AG10803 (cell line): ENCODE measurements at regions not wholly inside any gene's neighbourhood (a gene's known extent, or its start where the extent isn't known, plus 50 kb on each side); places are given as distances from the start of the nearest gene placed in this dataset.

Experiments used
- DNase-seq: peaks from one replicate; pipeline ENCODE4 v3.0.0; 2010; ENCODE audit warnings: low read depth
- H3K4me3 ChIP-seq: 2 replicates; pipeline ENCODE4 v1.5.1; 2011; ENCODE audit warnings: mild to moderate bottlenecking, low read length, control low read depth
- TF ChIP-seq, protein P1 (sequence below): conservative IDR thresholded peaks from 2 replicates; pipeline ENCODE4 v1.5.1; 2011; ENCODE audit warnings: mild to moderate bottlenecking, low read length, control low read depth, inconsistent platforms

DNA sequence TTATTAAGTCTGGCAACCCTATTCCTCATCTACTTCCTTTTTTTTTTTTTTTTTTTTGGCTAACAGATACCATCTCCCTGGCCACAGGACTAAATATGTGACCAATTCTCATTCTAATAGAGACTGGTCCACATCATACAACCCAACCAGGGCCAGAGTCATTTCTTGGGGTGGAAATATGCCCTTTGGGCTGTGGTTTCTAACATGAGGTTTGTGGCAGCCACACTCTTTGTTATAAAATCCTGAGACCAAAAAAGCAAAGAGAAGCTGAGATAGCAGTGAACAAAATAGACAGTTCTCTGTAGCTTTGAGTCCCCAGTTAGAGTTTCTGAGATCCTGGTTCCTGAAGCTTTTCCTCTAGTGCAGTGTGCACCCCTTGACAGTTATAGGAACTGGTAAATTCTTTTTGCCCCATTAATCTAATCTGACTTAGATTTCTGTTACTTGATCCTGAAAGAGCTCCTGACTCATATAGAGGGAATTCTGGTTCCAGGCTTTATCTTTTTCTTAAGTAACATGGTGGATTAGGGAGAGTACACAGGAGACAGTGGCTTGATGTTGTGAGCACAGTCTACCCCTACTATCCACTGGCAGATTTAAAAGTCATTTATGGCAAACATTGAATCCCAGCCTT lies 86.8 kb downstream of the MAIP1 start:
- TF ChIP-seq, protein P1, sequence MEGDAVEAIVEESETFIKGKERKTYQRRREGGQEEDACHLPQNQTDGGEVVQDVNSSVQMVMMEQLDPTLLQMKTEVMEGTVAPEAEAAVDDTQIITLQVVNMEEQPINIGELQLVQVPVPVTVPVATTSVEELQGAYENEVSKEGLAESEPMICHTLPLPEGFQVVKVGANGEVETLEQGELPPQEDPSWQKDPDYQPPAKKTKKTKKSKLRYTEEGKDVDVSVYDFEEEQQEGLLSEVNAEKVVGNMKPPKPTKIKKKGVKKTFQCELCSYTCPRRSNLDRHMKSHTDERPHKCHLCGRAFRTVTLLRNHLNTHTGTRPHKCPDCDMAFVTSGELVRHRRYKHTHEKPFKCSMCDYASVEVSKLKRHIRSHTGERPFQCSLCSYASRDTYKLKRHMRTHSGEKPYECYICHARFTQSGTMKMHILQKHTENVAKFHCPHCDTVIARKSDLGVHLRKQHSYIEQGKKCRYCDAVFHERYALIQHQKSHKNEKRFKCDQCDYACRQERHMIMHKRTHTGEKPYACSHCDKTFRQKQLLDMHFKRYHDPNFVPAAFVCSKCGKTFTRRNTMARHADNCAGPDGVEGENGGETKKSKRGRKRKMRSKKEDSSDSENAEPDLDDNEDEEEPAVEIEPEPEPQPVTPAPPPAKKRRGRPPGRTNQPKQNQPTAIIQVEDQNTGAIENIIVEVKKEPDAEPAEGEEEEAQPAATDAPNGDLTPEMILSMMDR: no peak
- peak; percentile 74 for DNase-seq
- H3K4me3 ChIP-seq: no peak overlapping the region

DNA sequence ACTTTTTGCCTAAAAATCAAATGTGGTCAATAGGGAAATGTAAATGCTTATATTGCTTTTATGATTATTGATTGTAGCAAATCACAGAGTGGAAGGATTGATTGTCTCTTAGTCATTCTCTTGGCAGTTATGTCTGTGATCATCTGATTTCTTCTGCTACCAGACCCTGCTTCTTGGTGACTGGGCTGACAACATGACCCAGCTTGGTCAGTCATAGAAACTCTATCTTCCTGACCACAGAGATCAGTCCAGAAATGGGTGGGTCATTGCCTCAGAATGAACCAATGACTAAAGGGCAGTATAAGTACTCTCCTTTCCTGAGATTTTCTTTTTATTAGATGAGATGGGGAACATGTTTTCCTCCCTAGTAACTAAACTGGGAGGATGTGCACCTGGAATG lies 87.6 kb downstream of the MAIP1 start:
- TF ChIP-seq, protein P1: no peak
- peak; percentile 52 for DNase-seq
- H3K4me3 ChIP-seq: no peak overlapping the region

DNA sequence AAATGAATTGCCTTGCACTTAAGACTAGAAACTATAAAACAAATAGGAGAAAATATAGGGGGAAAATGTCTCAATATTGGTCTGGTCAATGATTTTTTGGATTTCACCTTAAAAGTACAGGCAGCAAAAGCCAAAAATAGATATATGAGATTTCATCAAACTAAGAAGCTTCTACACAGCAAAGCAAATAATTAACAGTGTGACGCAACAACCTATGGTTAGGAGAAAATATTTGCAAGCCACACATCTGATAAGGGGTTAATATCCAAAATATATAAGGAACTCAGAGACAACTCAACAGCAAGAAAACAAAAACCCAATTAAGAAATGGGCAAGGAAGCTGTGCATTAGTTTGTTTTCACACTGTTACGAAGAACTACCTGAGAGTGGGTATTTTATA lies 89.1 kb downstream of the MAIP1 start:
- no peak for DNase-seq
- TF ChIP-seq, protein P1: no peak
- no peak overlapping the region for H3K4me3 ChIP-seq

DNA sequence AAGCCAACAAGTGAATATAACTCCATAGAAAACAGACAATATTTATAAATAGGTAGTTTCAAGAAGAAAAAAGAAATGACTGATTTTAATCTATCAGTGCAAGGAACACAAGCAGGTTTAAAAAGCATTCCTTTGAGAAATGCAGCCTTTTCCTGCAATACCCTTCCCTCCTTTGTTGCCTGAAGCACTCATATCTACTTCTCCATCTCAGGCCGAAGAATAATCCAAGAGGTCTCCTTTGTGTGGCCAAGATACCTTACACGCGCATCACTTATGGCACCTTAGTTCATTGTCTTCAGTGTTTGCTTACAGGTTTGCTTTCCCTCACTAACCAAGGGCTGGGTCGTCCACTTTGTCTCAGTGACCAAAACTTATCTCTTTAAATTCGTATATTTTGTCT lies 93.0 kb downstream of the MAIP1 start:
- no peak for DNase-seq
- H3K4me3 ChIP-seq: no peak overlapping the region
- TF ChIP-seq, protein P1: no peak

DNA sequence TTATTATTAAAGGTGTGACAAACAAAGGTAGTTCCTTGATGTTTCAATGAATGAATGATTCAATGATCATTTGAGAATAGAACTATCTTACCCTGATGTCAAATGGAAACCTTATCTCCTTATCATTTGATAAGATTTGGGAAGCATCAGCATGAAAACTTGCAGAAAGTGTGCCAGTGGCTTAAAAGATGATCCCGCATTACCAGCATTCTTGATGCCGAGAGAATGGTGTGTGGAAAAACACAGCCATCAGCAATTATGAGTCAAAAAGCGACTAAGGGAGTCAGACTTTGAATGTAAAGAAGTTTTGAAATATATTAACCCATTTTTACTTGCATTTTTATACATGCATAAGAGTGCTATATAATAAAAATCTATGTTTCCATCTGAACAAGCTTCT lies 93.7 kb downstream of the MAIP1 start:
- TF ChIP-seq, protein P1: no peak

DNA sequence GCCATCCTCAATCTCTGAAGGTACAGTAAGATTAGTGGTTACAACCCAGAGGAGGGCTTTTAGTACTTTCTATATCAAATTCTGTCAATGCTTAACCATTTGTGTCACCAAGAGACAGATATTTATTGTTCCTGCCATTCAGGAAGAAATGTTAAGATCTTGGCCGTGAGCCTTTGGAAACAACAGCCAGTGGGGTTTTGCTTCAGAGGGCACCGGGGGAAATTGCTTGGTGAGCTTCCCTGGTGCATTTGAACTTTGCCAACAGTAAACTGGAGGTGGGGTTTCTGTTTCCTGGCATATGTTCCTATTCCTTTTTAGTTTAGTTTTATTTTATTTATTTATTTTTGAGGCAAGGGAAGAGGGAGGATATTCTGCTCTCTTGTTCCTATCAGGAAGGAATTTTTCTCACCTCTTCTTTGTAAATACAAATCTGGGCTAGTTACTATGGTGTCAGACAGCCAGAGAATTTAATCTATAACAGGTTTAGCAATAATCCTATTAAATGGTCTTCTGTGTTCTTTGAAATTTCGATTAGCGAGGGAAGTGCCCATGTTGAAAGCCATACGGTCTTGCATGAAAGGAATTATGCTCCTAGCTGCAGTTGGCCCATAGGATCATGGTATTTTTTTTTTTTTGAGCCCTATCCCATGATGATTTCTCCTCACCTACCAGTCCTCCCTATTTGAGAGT lies 95.7 kb downstream of the MAIP1 start:
- H3K4me3 ChIP-seq: no peak overlapping the region
- TF ChIP-seq, protein P1: no peak
- DNase-seq: no peak

More for the DNA sequence above, 93.7 kb downstream of the MAIP1 start:
- H3K4me3 ChIP-seq: no peak overlapping the region
- no peak for DNase-seq

DNA sequence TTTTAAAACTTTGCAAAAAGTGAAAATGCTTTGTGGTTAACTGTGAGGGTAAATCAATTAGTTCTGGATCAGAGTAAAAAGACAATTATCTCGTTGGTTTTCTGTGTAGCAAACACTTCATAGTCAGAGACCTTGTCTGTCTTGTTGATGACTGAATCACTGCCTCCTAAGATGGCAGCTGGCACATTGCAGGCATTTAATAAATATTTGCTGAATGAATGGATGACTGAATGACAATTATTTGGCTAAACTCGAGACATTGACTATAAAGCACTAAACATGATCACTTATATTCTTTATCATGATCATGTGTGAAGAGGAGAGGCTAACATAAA lies 96.2 kb downstream of the MAIP1 start:
- TF ChIP-seq, protein P1: no peak
- DNase-seq: no peak
- H3K4me3 ChIP-seq: no peak overlapping the region
